SK-N-SH (cell line): ENCODE measurements at regions not wholly inside any gene's neighbourhood (a gene's known extent, or its start where the extent isn't known, plus 50 kb on each side); places are given as distances from the start of the nearest gene placed in this dataset.

Experiments used
- ELF1 ChIP-seq: IDR thresholded peaks from 2 replicates; pipeline ENCODE4 v1.4.0; 2012
- FOSL2 ChIP-seq: IDR thresholded peaks from 2 replicates; pipeline ENCODE4 v1.4.0; 2012; ENCODE audit warnings: low read depth, mild to moderate bottlenecking, moderate library complexity, borderline replicate concordance
- MEF2A ChIP-seq: IDR thresholded peaks from 2 replicates; pipeline ENCODE4 v1.4.0; 2012; ENCODE audit warnings: low read depth, borderline replicate concordance
- POLR2AphosphoS5 ChIP-seq: IDR thresholded peaks from 2 replicates; pipeline ENCODE4 v1.6.1; 2012; ENCODE audit warnings: low read depth, low read length
- RXRA ChIP-seq: IDR thresholded peaks from 2 replicates; pipeline ENCODE4 v1.4.0; 2012; ENCODE audit warnings: low read depth, mild to moderate bottlenecking, borderline replicate concordance
- SIN3A ChIP-seq: IDR thresholded peaks from 2 replicates; pipeline ENCODE4 v1.6.1; 2012; ENCODE audit warnings: low read depth, mild to moderate bottlenecking, low read length, moderate library complexity, borderline replicate concordance
- TAF1 ChIP-seq: IDR thresholded peaks from 2 replicates; pipeline ENCODE4 v1.6.1; 2012; ENCODE audit warnings: low read depth, mild to moderate bottlenecking, low read length, moderate library complexity, borderline replicate concordance
- TF ChIP-seq, protein P1 (sequence below): fragments of 150-350 bp; IDR thresholded peaks from 2 replicates; pipeline ENCODE4 v1.6.1; 2017; ENCODE audit warnings: antibody characterized with exemption, low read length, low read depth, borderline replicate concordance
- TF ChIP-seq, protein P2 (sequence below): fragments of 200-600 bp; sonication (generic); IDR thresholded peaks from 2 replicates; pipeline ENCODE4 v1.6.1; 2017; ENCODE audit warnings: antibody characterized with exemption, mild to moderate bottlenecking, moderate library complexity
- TF ChIP-seq, protein P3 (sequence below): IDR thresholded peaks from 2 replicates; pipeline ENCODE4 v1.4.0; 2012; ENCODE audit warnings: low read depth, borderline replicate concordance
- TF ChIP-seq, protein P4 (sequence below): IDR thresholded peaks from 2 replicates; pipeline ENCODE4 v1.4.0; 2012; ENCODE audit warnings: low read depth

DNA sequence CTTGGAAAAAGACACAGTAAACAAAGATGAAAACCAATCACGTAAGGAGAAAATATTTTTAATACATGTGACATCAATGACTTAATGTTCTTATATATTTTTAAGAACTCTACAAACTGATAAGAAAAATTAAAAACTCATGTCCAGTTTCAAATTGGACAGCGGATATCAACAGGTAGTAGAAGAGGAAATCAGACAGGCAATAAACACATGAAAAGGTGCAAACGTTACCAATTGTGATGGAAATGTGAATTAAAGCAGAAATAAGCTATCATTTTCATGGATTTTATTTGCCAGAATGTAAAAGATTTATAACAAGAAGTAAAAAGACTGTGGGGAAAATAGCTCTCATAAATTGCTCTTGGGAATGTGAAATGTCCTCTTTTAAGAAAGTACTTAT is 382.3 kb downstream of the DLEU7 start:
- TF ChIP-seq, protein P1, sequence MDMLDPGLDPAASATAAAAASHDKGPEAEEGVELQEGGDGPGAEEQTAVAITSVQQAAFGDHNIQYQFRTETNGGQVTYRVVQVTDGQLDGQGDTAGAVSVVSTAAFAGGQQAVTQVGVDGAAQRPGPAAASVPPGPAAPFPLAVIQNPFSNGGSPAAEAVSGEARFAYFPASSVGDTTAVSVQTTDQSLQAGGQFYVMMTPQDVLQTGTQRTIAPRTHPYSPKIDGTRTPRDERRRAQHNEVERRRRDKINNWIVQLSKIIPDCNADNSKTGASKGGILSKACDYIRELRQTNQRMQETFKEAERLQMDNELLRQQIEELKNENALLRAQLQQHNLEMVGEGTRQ: no peak
- no peak for TF ChIP-seq FOSL2
- TF ChIP-seq, protein P2, sequence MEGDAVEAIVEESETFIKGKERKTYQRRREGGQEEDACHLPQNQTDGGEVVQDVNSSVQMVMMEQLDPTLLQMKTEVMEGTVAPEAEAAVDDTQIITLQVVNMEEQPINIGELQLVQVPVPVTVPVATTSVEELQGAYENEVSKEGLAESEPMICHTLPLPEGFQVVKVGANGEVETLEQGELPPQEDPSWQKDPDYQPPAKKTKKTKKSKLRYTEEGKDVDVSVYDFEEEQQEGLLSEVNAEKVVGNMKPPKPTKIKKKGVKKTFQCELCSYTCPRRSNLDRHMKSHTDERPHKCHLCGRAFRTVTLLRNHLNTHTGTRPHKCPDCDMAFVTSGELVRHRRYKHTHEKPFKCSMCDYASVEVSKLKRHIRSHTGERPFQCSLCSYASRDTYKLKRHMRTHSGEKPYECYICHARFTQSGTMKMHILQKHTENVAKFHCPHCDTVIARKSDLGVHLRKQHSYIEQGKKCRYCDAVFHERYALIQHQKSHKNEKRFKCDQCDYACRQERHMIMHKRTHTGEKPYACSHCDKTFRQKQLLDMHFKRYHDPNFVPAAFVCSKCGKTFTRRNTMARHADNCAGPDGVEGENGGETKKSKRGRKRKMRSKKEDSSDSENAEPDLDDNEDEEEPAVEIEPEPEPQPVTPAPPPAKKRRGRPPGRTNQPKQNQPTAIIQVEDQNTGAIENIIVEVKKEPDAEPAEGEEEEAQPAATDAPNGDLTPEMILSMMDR: no peak
- no peak for TF ChIP-seq RXRA
- no peak for TF ChIP-seq MEF2A
- TF ChIP-seq, protein P3, sequence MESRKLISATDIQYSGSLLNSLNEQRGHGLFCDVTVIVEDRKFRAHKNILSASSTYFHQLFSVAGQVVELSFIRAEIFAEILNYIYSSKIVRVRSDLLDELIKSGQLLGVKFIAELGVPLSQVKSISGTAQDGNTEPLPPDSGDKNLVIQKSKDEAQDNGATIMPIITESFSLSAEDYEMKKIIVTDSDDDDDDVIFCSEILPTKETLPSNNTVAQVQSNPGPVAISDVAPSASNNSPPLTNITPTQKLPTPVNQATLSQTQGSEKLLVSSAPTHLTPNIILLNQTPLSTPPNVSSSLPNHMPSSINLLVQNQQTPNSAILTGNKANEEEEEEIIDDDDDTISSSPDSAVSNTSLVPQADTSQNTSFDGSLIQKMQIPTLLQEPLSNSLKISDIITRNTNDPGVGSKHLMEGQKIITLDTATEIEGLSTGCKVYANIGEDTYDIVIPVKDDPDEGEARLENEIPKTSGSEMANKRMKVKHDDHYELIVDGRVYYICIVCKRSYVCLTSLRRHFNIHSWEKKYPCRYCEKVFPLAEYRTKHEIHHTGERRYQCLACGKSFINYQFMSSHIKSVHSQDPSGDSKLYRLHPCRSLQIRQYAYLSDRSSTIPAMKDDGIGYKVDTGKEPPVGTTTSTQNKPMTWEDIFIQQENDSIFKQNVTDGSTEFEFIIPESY: no peak
- no peak for TF ChIP-seq TAF1
- TF ChIP-seq, protein P4, sequence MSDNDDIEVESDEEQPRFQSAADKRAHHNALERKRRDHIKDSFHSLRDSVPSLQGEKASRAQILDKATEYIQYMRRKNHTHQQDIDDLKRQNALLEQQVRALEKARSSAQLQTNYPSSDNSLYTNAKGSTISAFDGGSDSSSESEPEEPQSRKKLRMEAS: no peak
- no peak for TF ChIP-seq SIN3A
- TF ChIP-seq POLR2AphosphoS5: no peak
- TF ChIP-seq ELF1: no peak
